ENCODE measurements at regions not wholly inside any gene's neighbourhood (a gene's known extent, or its start where the extent isn't known, plus 50 kb on each side); places are given as distances from the start of the nearest gene placed in this dataset.
"Not testable (repeated sequence)": the region's sequence is repeated elsewhere in the genome, so short reads cannot be mapped to it uniquely, and the experiment has no call there.

GRCh38 chr17:72571813-72572396 is 451.1 kb downstream of the SOX9 start:
- peaks cover 39% of the 10 kb centered on the region for H3K4me1 Mint-ChIP-seq (ENCODE audit: unreplicated experiment)
- H3K36me3 Mint-ChIP-seq (ENCODE audit: unreplicated experiment): peaks cover 3% of the 10 kb centered on the region
- no peak for TF ChIP-seq CTCF (IDR thresholded peaks at IDR 0.05)
- H3K27me3 Mint-ChIP-seq (ENCODE audit: unreplicated experiment): no peaks in the 10 kb centered on the region
- H3K27ac Mint-ChIP-seq (ENCODE audit: unreplicated experiment): no peak overlapping the region
- no peak overlapping the region for H3K4me3 Mint-ChIP-seq (ENCODE audit: unreplicated experiment)
- no peaks in the 10 kb centered on the region for H3K9me3 Mint-ChIP-seq (ENCODE audit: unreplicated experiment)
- DNase-seq (ENCODE audit: extremely low spot score, unreplicated experiment): no peak

DNA sequence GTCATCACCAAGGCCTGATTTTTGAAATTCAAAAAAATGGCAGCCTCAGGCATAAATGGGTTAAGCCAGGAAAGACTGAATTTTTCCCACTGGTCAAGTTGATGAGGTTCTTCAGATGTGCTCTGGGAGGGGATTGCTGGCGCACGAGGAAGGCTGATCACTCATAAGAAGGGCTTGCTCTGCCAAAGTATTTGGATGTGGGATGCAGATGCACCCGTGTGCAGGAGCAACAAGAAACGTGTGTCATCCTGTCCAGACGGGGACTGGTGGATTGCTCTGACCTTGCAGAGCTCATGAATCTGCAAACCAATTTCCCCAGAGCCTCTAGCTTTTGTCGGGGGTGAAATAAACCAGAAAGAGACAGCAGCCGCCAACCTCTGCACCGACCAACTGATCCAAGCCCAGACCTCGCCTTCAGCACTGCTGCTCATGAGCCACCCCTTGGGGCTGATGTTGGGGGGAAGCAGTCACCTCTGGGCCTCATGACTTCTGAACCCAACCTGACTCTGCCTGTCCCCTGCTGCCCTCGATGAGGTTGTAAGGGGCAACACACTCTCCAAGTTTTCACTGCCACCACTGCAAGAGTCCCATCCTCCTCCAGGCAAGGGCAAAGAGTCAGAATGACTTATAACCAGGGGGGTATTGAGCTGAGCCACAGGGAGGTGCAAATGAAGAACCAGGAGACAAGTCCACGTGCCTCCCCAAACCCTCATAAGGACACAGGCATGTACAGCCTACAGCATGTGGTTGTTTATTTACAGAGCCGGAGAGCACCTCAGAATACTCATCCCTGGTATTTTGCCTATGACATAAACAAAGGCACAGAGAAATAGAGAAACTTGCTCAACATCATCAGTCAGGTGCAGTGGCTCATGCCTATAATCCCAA is 452.0 kb downstream of the SOX9 start:
- Mint-ChIP-seq H3K36me3 (ENCODE audit: unreplicated experiment) (peaks cover 3% of the 10 kb centered on the region), H3K4me1 (ENCODE audit: unreplicated experiment) (peaks cover 33% of the 10 kb centered on the region), H3K4me3 (ENCODE audit: unreplicated experiment) (no peak overlapping the region), H3K27ac (ENCODE audit: unreplicated experiment) (no peak overlapping the region), H3K9me3 (ENCODE audit: unreplicated experiment) (no peaks in the 10 kb centered on the region), H3K27me3 (ENCODE audit: unreplicated experiment) (no peaks in the 10 kb centered on the region)
- no peak for TF ChIP-seq CTCF (IDR thresholded peaks at IDR 0.05)
- DNase-seq (ENCODE audit: extremely low spot score, unreplicated experiment): no peak

DNA sequence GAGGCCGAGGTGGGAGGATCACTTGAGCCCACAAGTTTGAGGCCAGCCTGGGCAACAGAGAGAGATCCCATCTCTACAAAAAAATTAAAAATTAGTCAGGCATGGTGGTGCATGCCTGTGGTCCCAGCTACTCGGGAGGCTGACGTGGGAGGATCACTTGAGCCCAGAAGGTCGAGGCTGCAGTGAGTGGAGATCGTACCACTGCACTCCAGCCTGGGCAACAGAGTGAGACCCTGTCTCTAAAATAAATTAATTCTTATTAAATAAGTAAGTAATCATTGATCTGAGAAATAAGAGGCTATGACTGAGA is 452.6 kb downstream of the SOX9 start:
- not testable (repeated sequence) for H3K36me3 Mint-ChIP-seq (ENCODE audit: unreplicated experiment); H3K27ac Mint-ChIP-seq (ENCODE audit: unreplicated experiment); H3K9me3 Mint-ChIP-seq (ENCODE audit: unreplicated experiment); DNase-seq (ENCODE audit: extremely low spot score, unreplicated experiment); H3K4me3 Mint-ChIP-seq (ENCODE audit: unreplicated experiment); H3K27me3 Mint-ChIP-seq (ENCODE audit: unreplicated experiment)
- peaks cover 33% of the 10 kb centered on the region for H3K4me1 Mint-ChIP-seq (ENCODE audit: unreplicated experiment)

- H3K9me3 Mint-ChIP-seq (ENCODE audit: unreplicated experiment): no peaks in the 10 kb centered on the region
- no peak for TF ChIP-seq CTCF (IDR thresholded peaks at IDR 0.05)
- peaks cover 25% of the 10 kb centered on the region for H3K4me1 Mint-ChIP-seq (ENCODE audit: unreplicated experiment)
- peaks cover 3% of the 10 kb centered on the region for H3K36me3 Mint-ChIP-seq (ENCODE audit: unreplicated experiment)
- H3K4me3 Mint-ChIP-seq (ENCODE audit: unreplicated experiment): no peak overlapping the region
- no peak overlapping the region for H3K27ac Mint-ChIP-seq (ENCODE audit: unreplicated experiment)
- H3K27me3 Mint-ChIP-seq (ENCODE audit: unreplicated experiment): no peaks in the 10 kb centered on the region
- DNase-seq (ENCODE audit: extremely low spot score, unreplicated experiment): no peak
These were observed 454.1 kb downstream of the SOX9 start for GRCh38 chr17:72574675-72575510.

DNA sequence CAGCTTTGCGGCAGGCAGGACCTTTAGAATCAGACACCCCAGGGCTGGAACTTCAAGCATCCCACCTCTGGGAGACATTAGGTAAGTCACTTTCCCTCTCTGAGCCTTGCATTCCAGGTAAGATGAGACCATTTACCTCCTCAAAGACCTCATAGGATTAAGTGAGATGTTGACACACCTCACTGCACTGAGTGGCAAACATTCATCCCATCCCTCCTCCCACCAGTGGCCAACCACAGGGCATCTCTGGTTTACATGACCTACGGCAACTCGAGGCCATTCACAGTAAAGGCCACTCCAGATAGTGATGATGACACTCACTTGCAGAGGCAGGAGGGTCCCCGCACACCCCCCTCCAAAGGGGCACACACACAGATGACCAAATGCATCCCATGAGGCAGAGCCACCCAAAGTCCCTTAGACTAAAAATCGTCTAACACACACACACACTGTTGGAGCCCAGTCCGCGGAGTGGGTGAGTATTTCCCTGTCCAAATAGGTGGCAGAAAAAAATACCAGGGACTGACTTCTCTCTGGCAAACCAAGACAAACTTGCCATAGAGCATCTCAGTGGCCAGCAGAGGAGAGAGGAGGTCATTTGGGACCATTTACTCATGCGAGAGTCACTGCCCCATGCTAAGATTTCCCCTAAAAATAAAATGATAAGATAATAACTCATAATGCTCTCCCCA is 454.9 kb downstream of the SOX9 start:
- no peak for DNase-seq (ENCODE audit: extremely low spot score, unreplicated experiment)
- Mint-ChIP-seq H3K27me3 (ENCODE audit: unreplicated experiment) (no peaks in the 10 kb centered on the region), H3K36me3 (ENCODE audit: unreplicated experiment) (peaks cover 3% of the 10 kb centered on the region), H3K27ac (ENCODE audit: unreplicated experiment) (no peak overlapping the region), H3K4me1 (ENCODE audit: unreplicated experiment) (peaks cover 25% of the 10 kb centered on the region), H3K4me3 (ENCODE audit: unreplicated experiment) (no peak overlapping the region), H3K9me3 (ENCODE audit: unreplicated experiment) (no peaks in the 10 kb centered on the region)
- no peak for TF ChIP-seq CTCF (IDR thresholded peaks at IDR 0.05)
